Panc1 (cell line): ENCODE measurements at regions not wholly inside any gene's neighbourhood (a gene's known extent, or its start where the extent isn't known, plus 50 kb on each side); places are given as distances from the start of the nearest gene placed in this dataset.

Experiments used
- ATAC-seq: fragments of 200-7000 bp; cut with Tn5 transposase; 2 replicates; pipeline ENCODE4 v1.9.1; 2020; ENCODE audit warnings: mild to moderate bottlenecking, moderate library complexity
- BruUV-seq: library from RNA; stranded (reverse); fragments of 400-500 nt; replicated peaks from 2 replicates; lab custom pipeline; 2021; lab: Mats Ljungman, UMichigan
- CTCF ChIA-PET: fragments of 300-600 bp; sonication (Branson Sonifier 250); formaldehyde crosslinking; loops from one replicate; lab custom pipeline; 2022; ENCODE audit warnings: antibody characterized with exemption; lab: Charles Lee
- POLR2A ChIA-PET: fragments of 300-600 bp; sonication (Branson Sonifier 250); formaldehyde crosslinking; loops from one replicate; lab custom pipeline; 2022; ENCODE audit warnings: antibody characterized with exemption; lab: Charles Lee
- DNase-seq: peaks from one replicate; pipeline ENCODE4 v3.0.0-alpha.2; 2010; ENCODE audit warnings: low read depth, low spot score
- H3K27ac ChIP-seq: 2 replicates; pipeline ENCODE4 v1.5.1; 2011; ENCODE audit warnings: mild to moderate bottlenecking, low read length, inconsistent platforms
- H3K27me3 ChIP-seq: fragments of 200-500 bp; sonication (Bioruptor generic); 2 replicates; pipeline ENCODE4 v1.6.0; 2014; ENCODE audit warnings: low read length, inconsistent platforms; ENCODE audit not compliant: control insufficient read depth, insufficient read depth
- H3K36me3 ChIP-seq: fragments of 200-500 bp; sonication (Bioruptor generic); 2 replicates; pipeline ENCODE4 v1.5.1; 2014; ENCODE audit warnings: inconsistent platforms, mild to moderate bottlenecking, low read length, moderate library complexity; ENCODE audit not compliant: control insufficient read depth, insufficient read depth
- H3K4me1 ChIP-seq: 2 replicates; pipeline ENCODE4 v1.5.1; 2011; ENCODE audit warnings: inconsistent platforms, mild to moderate bottlenecking, low read length, moderate library complexity; ENCODE audit not compliant: control insufficient read depth, insufficient read depth
- H3K4me3 ChIP-seq, 2 experiments: 2 replicates each; pipeline ENCODE4 v1.5.1; 2011 to 2012; ENCODE audit warnings: low read depth in 2 of 2, low read length in 2 of 2, mild to moderate bottlenecking in 2 of 2, inconsistent platforms in 1 of 2, moderate library complexity in 1 of 2
- H3K9me3 ChIP-seq: fragments of 200-500 bp; sonication (Bioruptor generic); 2 replicates; pipeline ENCODE4 v1.5.1; 2014; ENCODE audit warnings: low read depth, mild to moderate bottlenecking, inconsistent platforms, low read length, moderate library complexity; ENCODE audit not compliant: control insufficient read depth, insufficient read depth
- CTCF ChIP-seq: fragments of 450-650 bp; IDR thresholded peaks from 2 replicates; pipeline ENCODE4 v1.5.1; 2017; ENCODE audit warnings: mild to moderate bottlenecking
- POLR2AphosphoS5 ChIP-seq: IDR thresholded peaks from 2 replicates; pipeline ENCODE4 v1.6.1; 2012; ENCODE audit warnings: mild to moderate bottlenecking, low read depth, low read length, moderate library complexity
- SIN3A ChIP-seq: IDR thresholded peaks from 2 replicates; pipeline ENCODE4 v1.6.1; 2012; ENCODE audit warnings: low read depth, mild to moderate bottlenecking, low read length, moderate library complexity, borderline replicate concordance; ENCODE audit not compliant: insufficient read depth
- TCF7L2 ChIP-seq: IDR thresholded peaks from 2 replicates; pipeline ENCODE4 v1.6.1; 2011; ENCODE audit warnings: mild to moderate bottlenecking, low read depth, low read length, inconsistent platforms
- in situ Hi-C: cut with HindIII; loops from 2 replicates; pipeline ENCODE4 v1.10.0; 2016; ENCODE audit warnings: low sequenced_read_pairs, low pct_unique_long_range_greater_than_20kb
- intact Hi-C: fragments of 100-400 bp; cut with micrococcal nuclease; formaldehyde crosslinking; loops from one replicate; pipeline ENCODE4 v1.10.0; 2022; ENCODE audit not compliant: unreplicated experiment
- TF ChIP-seq, protein P1 (sequence below), 2 experiments: IDR thresholded peaks; 2 replicates each; pipeline ENCODE4 v1.6.1; 2011 to 2012; ENCODE audit warnings: low read depth in 2 of 2, control low read depth in 1 of 2, low read length in 1 of 2, mild to moderate bottlenecking in 1 of 2, moderate library complexity in 1 of 2; ENCODE audit not compliant: insufficient read depth in 1 of 2

DNA sequence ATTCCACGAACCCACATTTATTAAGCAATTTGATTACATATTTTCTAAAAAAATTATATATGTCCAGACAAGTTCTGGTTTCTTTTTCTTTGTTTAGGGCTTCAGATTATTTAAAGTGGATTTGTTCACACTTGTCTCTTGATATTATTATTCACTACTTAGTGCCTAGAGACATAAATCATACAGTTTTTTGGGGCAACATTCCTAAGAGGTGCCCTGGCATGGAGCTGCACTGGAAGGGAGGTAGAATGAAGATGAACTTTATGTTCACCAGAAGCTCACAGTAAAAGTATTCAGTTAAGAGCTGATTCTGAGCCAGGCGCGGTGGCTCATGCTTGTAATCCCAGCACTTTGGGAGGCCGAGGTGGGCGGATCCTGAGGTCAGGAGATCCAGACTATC is 762.7 kb upstream of the TMEFF2 start:
- H3K27me3 ChIP-seq = no peaks in the 10 kb centered on the region
- intact Hi-C loops (no loop called here), in situ Hi-C loops (no loop called here)
- H3K4me3 ChIP-seq = no peak overlapping the region
- H3K36me3 ChIP-seq = no peaks in the 10 kb centered on the region
- CTCF ChIA-PET = no interaction called here
- no peaks in the 10 kb centered on the region for H3K4me1 ChIP-seq
- POLR2A ChIA-PET = no interaction called here
- TF ChIP-seq SIN3A (no peak), CTCF (no peak), POLR2AphosphoS5 (no peak), TCF7L2 (no peak)
- TF ChIP-seq, protein P1, sequence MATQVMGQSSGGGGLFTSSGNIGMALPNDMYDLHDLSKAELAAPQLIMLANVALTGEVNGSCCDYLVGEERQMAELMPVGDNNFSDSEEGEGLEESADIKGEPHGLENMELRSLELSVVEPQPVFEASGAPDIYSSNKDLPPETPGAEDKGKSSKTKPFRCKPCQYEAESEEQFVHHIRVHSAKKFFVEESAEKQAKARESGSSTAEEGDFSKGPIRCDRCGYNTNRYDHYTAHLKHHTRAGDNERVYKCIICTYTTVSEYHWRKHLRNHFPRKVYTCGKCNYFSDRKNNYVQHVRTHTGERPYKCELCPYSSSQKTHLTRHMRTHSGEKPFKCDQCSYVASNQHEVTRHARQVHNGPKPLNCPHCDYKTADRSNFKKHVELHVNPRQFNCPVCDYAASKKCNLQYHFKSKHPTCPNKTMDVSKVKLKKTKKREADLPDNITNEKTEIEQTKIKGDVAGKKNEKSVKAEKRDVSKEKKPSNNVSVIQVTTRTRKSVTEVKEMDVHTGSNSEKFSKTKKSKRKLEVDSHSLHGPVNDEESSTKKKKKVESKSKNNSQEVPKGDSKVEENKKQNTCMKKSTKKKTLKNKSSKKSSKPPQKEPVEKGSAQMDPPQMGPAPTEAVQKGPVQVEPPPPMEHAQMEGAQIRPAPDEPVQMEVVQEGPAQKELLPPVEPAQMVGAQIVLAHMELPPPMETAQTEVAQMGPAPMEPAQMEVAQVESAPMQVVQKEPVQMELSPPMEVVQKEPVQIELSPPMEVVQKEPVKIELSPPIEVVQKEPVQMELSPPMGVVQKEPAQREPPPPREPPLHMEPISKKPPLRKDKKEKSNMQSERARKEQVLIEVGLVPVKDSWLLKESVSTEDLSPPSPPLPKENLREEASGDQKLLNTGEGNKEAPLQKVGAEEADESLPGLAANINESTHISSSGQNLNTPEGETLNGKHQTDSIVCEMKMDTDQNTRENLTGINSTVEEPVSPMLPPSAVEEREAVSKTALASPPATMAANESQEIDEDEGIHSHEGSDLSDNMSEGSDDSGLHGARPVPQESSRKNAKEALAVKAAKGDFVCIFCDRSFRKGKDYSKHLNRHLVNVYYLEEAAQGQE (IDR thresholded peaks at IDR 0.05; ENCODE audit: insufficient read depth in 1 of 2, low read depth in 2 of 2, low read length in 1 of 2) = no peak
- DNase-seq = no peak
- H3K9me3 ChIP-seq = no peaks in the 10 kb centered on the region
- no peak for ATAC-seq
- H3K27ac ChIP-seq = no peak overlapping the region
- BruUV-seq = no TSS peak

- ATAC-seq = no peak
- Histone ChIP-seq H3K9me3 (no peaks in the 10 kb centered on the region), H3K4me1 (no peaks in the 10 kb centered on the region), H3K36me3 (no peaks in the 10 kb centered on the region), H3K4me3 (no peak overlapping the region), H3K27me3 (no peaks in the 10 kb centered on the region), H3K27ac (no peak overlapping the region)
- no TSS peak for BruUV-seq
- POLR2A ChIA-PET = no interaction called here
- TF ChIP-seq, protein P1 (IDR thresholded peaks at IDR 0.05; ENCODE audit: insufficient read depth in 1 of 2, low read depth in 2 of 2, low read length in 1 of 2) = no peak
- TF ChIP-seq CTCF (no peak), POLR2AphosphoS5 (no peak), SIN3A (no peak), TCF7L2 (no peak)
- in situ Hi-C loops = no loop called here
- intact Hi-C loops = no loop called here
- CTCF ChIA-PET = no interaction called here
- DNase-seq = no peak
Measured at GRCh38 chr2:192953116-192953515, 758.4 kb upstream of the TMEFF2 start.
